GM23248 (cell line): ENCODE measurements at regions not wholly inside any gene's neighbourhood (a gene's known extent, or its start where the extent isn't known, plus 50 kb on each side); places are given as distances from the start of the nearest gene placed in this dataset.

ENCODE experiments used
- EZH2 ChIP-seq: fragments of 200-600 bp; sonication (generic); IDR thresholded peaks from 2 replicates; pipeline ENCODE4 v1.6.1; 2018; ENCODE audit warnings: antibody characterized with exemption, mild to moderate bottlenecking; ENCODE audit not compliant: insufficient read depth, poor library complexity, severe bottlenecking
- EZH2phosphoT487 ChIP-seq: fragments of 200-600 bp; sonication (generic); IDR thresholded peaks from 2 replicates; pipeline ENCODE4 v1.6.1; 2018; ENCODE audit warnings: antibody characterized with exemption, moderate library complexity, mild to moderate bottlenecking, low read depth; ENCODE audit not compliant: insufficient read depth

DNA sequence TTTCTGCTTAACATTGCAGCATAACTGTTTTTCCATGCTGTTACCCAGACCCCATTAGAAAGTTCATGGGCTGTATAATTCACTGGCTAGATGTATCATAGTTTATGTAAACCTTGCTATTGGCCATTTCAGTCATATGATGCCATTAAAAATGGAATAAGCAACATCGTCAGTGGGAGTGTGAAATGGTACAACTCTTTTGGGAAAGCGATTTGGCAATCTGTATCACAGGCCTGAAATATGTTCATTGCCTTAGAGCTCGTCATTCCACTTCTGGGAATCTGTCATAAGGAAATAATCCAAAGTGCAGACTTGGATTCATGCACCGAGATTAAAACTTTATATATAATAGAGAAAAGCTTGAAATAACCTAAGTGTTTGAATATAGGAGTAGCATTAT lies 77.9 kb upstream of the KLF4 start:
- TF ChIP-seq EZH2 = no peak
- TF ChIP-seq EZH2phosphoT487 = no peak
